T-cell (primary cell): ENCODE measurements at regions not wholly inside any gene's neighbourhood (a gene's known extent, or its start where the extent isn't known, plus 50 kb on each side); places are given as distances from the start of the nearest gene placed in this dataset.

ENCODE experiments used
- ATAC-seq, 4 experiments: fragments of 200-7000 bp in 3 of 4; fragments of 150-1000 bp in 1 of 4; cut with Tn5 transposase; replicated peaks in 1 of 4; 1 replicate in 3 of 4; 2 replicates in 1 of 4; pipeline ENCODE4 v1.10.0; 2021; ENCODE audit warnings: moderate library complexity in 3 of 4, mild to moderate bottlenecking in 2 of 4, moderate number of reproducible peaks in 1 of 4
- CTCF ChIA-PET, 2 donors: fragments of 300-600 bp; sonication (Branson Sonifier 250); formaldehyde crosslinking; loops; one replicate each; lab custom pipeline; 2022; ENCODE audit warnings: antibody characterized with exemption in 2 of 2; lab: Charles Lee
- POLR2A ChIA-PET, 2 donors: fragments of 300-600 bp; sonication (Branson Sonifier 250); formaldehyde crosslinking; loops; one replicate each; lab custom pipeline; 2022; ENCODE audit warnings: antibody characterized with exemption in 2 of 2; lab: Charles Lee
- DNase-seq, 35 experiments: peaks; one replicate each; pipeline versions ENCODE4 v3.0.0 to v3.0.0-alpha.2; 2013 to 2023
- H3K27ac ChIP-seq: one replicate; pipeline ENCODE4 v1.5.1; 2013; ENCODE audit warnings: low read length
- H3K27me3 ChIP-seq, 2 experiments: replicated peaks in 1 of 2; 1 replicate in 1 of 2; 2 replicates in 1 of 2; pipeline versions ENCODE4 v1.6.1 to v1.7.0; 2013; ENCODE audit warnings: low read length in 1 of 2, mixed read lengths in 1 of 2; ENCODE audit not compliant: control insufficient read depth in 2 of 2, insufficient read depth in 2 of 2; ENCODE audit errors: extremely low read depth in 1 of 2
- H3K36me3 ChIP-seq, 2 donors: 1 replicate in 1 of 2; 2 replicates in 1 of 2; pipeline versions ENCODE4 v1.6.1 to v1.7.0; 2013; ENCODE audit warnings: low read length in 1 of 2; ENCODE audit not compliant: control insufficient read depth in 2 of 2, insufficient read depth in 1 of 2; ENCODE audit errors: extremely low read depth in 1 of 2
- H3K4me1 ChIP-seq, 2 experiments: 1 replicate in 1 of 2; 2 replicates in 1 of 2; pipeline versions ENCODE4 v1.6.1 to v1.7.0; 2013; ENCODE audit warnings: low read length in 2 of 2, mixed read lengths in 1 of 2; ENCODE audit not compliant: insufficient read depth in 2 of 2, control insufficient read depth in 1 of 2; ENCODE audit errors: extremely low read depth in 1 of 2
- H3K4me3 ChIP-seq, 2 donors: 1 replicate in 1 of 2; 2 replicates in 1 of 2; pipeline versions ENCODE4 v1.5.1 to v1.7.0; 2013; ENCODE audit warnings: mild to moderate bottlenecking in 2 of 2, low read length in 1 of 2, moderate library complexity in 1 of 2; ENCODE audit not compliant: control insufficient read depth in 1 of 2; ENCODE audit errors: extremely low read depth in 1 of 2
- H3K9me3 ChIP-seq: 2 replicates; pipeline ENCODE4 v1.7.0; 2013
- H3K27ac Mint-ChIP-seq, 2 donors: one replicate each; pipeline ENCODE4 v1.8.0; 2020 to 2021; ENCODE audit warnings: mild to moderate bottlenecking in 2 of 2, mixed read lengths in 2 of 2
- H3K27me3 Mint-ChIP-seq, 2 donors: one replicate each; pipeline ENCODE4 v1.8.0; 2021 to 2022; ENCODE audit warnings: mixed read lengths in 2 of 2
- H3K36me3 Mint-ChIP-seq: one replicate; pipeline ENCODE4 v1.8.0; 2021; ENCODE audit warnings: mixed read lengths
- H3K4me1 Mint-ChIP-seq, 3 donors: one replicate each; pipeline ENCODE4 v1.8.0; 2020 to 2022; ENCODE audit warnings: mixed read lengths in 3 of 3, mild to moderate bottlenecking in 1 of 3
- H3K4me3 Mint-ChIP-seq, 3 donors: one replicate each; pipeline ENCODE4 v1.8.0; 2020 to 2022; ENCODE audit warnings: mild to moderate bottlenecking in 3 of 3, mixed read lengths in 3 of 3, moderate library complexity in 3 of 3
- H3K9me3 Mint-ChIP-seq, 3 donors: one replicate each; pipeline ENCODE4 v1.8.0; 2020 to 2022; ENCODE audit warnings: mixed read lengths in 3 of 3
- WGBS: methylation state at CpG from one replicate; pipeline ENCODE4 v1.1.5; 2013; ENCODE audit warnings: missing lambda C conversion rate; ENCODE audit not compliant: insufficient coverage; 5-methylcytosine and 5-hydroxymethylcytosine counted together

DNA sequence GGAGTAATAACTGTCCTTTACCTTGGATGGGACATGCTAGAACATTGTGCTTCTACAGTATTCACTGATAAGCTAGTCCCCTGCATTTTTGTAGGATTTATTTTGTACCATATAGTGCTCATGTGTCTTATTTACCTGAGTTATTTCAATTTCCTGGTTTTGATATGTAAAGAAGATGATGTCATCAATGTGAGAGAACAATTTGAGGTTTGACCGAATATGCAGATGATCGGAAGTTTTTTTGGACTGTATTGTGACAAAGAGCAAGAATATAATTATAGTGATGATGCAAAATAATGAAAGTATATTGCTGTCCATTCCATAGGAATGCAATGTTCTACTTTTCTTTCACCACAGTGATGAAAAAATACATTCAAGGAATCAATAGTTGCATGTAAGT is 114.8 kb downstream of the RERGL start:
- H3K4me3 Mint-ChIP-seq: no peak overlapping the region
- Histone ChIP-seq H3K9me3 (no peaks in the 10 kb centered on the region), H3K4me3 (no peak overlapping the region), H3K27me3 (no peaks in the 10 kb centered on the region), H3K27ac (no peak overlapping the region), H3K36me3 (no peaks in the 10 kb centered on the region), H3K4me1 (no peaks in the 10 kb centered on the region)
- CTCF ChIA-PET: no interaction called here
- WGBS: 80% methylated on average over 1 of the region's 2 CpGs
- peaks cover 13 to 17% (median 14%) of the 10 kb centered on the region in 3 donors for H3K9me3 Mint-ChIP-seq
- POLR2A ChIA-PET: no interaction called here
- no peaks in the 10 kb centered on the region for H3K4me1 Mint-ChIP-seq
- ATAC-seq (no peak), DNase-seq (no peak)
- no peaks in the 10 kb centered on the region for H3K36me3 Mint-ChIP-seq
- H3K27me3 Mint-ChIP-seq: no peaks in the 10 kb centered on the region
- H3K27ac Mint-ChIP-seq: no peak overlapping the region

DNA sequence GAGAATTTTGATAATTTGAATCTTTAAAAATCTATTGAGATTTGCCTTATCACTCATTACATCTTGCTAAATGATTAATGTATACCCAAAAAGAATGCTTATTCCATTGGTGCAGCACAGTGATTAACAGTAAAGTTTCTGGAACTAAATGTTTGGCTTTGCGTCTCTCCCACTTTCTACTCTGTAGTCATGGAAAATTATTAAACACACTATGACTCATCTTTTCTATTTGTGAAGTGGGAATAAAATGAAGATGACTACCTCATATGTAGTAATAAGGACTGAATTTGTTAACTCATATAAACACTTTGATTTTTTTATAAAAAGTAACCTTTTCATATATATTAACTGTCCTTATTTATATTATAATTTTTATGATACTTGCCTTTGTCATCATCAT is 118.1 kb downstream of the RERGL start:
- no peaks in the 10 kb centered on the region for H3K9me3 ChIP-seq
- no CpG with 5 or more reads among the region's 1 CpG for WGBS
- ChIA-PET POLR2A (interaction anchor here in 1 of 2 donors (0.7 kb wide), 1 partner anchor 21 kb away, joined by 3 read pairs; no protein-coding TSS in a partner anchor), CTCF (no interaction called here)
- H3K27ac ChIP-seq: no peak overlapping the region
- H3K4me3 Mint-ChIP-seq: no peak overlapping the region
- no peaks in the 10 kb centered on the region for H3K4me1 ChIP-seq
- H3K27ac Mint-ChIP-seq: no peak overlapping the region
- H3K9me3 Mint-ChIP-seq: peaks cover 12 to 21% (median 15%) of the 10 kb centered on the region in 3 donors
- no peaks in the 10 kb centered on the region for H3K27me3 ChIP-seq
- no peaks in the 10 kb centered on the region for H3K36me3 ChIP-seq
- no peaks in the 10 kb centered on the region for H3K4me1 Mint-ChIP-seq
- H3K27me3 Mint-ChIP-seq: no peaks in the 10 kb centered on the region
- no peak overlapping the region for H3K4me3 ChIP-seq
- no peak for ATAC-seq
- DNase-seq: no peak
- H3K36me3 Mint-ChIP-seq: no peaks in the 10 kb centered on the region

DNA sequence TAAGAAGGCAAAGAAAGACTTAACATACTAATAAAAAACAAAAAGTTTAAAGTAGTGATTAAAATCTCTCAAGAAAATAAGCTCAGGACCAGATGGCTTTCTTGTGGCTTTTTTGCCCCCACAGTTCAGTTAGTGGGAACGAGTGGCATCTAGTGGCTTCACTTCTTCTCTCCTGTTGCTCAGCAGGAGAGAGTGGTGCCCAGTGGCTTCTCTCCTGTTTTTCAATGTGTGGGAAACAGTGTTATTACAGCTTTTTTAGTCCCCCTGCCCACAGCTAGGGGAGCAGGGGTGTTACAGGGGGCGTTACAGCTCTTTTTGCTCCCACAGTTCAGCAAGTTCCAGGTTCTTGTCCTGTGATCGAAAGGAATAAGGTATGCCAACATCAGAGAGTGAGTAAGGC is 135.2 kb downstream of the RERGL start:
- Mint-ChIP-seq H3K27ac (no peak overlapping the region), H3K4me1 (no peaks in the 10 kb centered on the region), H3K4me3 (no peak overlapping the region), H3K36me3 (no peaks in the 10 kb centered on the region), H3K27me3 (no peaks in the 10 kb centered on the region), H3K9me3 (peaks cover 2 to 14% (median 11%) of the 10 kb centered on the region in 3 donors)
- no peaks in the 10 kb centered on the region for H3K36me3 ChIP-seq
- no peaks in the 10 kb centered on the region for H3K27me3 ChIP-seq
- ChIA-PET POLR2A (no interaction called here), CTCF (no interaction called here)
- H3K4me1 ChIP-seq: no peaks in the 10 kb centered on the region
- ATAC-seq (no peak), DNase-seq (no peak)
- no CpG with 5 or more reads among the region's 3 CpGs for WGBS
- H3K4me3 ChIP-seq: no peak overlapping the region
- H3K9me3 ChIP-seq: no peaks in the 10 kb centered on the region
- no peak overlapping the region for H3K27ac ChIP-seq

DNA sequence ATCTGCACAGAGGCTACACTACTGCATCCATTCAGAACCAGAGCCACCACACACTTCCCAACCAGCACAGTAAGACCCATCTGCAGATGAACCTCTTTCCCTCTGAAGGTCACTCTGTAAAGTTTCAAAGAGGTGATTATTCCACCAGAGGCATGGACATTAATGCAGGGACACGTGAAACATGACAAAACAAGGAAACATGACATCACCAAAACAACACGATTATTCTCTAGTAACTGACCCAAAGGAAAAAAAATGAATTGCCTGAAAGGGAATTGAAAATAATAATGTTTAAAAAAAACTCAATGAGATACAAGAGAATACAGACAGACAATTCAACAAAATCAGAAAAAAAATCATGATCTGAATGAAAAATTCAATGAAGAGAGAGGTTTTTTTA is 139.1 kb downstream of the RERGL start:
- ChIA-PET POLR2A (no interaction called here), CTCF (no interaction called here)
- Mint-ChIP-seq H3K36me3 (no peaks in the 10 kb centered on the region), H3K27ac (no peak overlapping the region), H3K27me3 (no peaks in the 10 kb centered on the region), H3K4me3 (no peak overlapping the region), H3K9me3 (peaks cover 3 to 18% (median 11%) of the 10 kb centered on the region in 3 donors), H3K4me1 (no peaks in the 10 kb centered on the region)
- no CpG with 5 or more reads among the region's 2 CpGs for WGBS
- ATAC-seq (no peak), DNase-seq (no peak)
- Histone ChIP-seq H3K27me3 (no peaks in the 10 kb centered on the region), H3K4me1 (no peaks in the 10 kb centered on the region), H3K4me3 (no peak overlapping the region), H3K27ac (no peak overlapping the region), H3K36me3 (no peaks in the 10 kb centered on the region), H3K9me3 (no peaks in the 10 kb centered on the region)

DNA sequence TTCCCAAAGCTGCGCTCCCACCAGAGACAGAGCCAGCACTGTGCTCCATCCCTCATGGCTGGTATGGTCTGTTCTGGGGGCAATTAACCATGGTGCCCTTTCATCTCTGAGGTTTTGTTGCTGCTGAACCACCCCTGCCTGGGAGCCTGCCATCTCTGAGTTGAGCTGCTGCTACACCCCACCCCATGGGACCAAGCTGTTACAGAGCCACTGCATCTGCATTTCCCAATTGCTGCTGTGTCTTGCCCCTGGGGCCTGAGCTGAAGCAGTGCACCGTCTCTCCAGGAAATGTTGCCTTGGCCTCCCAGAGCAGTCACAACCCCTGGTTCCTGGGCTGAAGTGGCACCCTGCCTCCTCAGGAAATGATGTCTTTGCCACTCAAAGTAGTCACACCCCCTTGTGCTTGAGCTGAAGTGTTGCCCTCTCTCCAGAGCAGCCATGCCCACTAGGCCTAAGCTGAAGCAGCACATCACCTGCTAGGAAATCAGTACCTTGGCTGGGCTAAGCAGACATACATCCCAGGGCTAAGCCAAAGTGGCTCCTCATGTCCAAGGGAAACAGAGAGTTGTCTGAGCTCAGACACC is 140.3 kb downstream of the RERGL start:
- Mint-ChIP-seq H3K27me3 (no peaks in the 10 kb centered on the region), H3K27ac (no peak overlapping the region), H3K9me3 (peaks cover 2 to 18% (median 11%) of the 10 kb centered on the region in 3 donors), H3K36me3 (no peaks in the 10 kb centered on the region), H3K4me3 (no peak overlapping the region), H3K4me1 (no peaks in the 10 kb centered on the region)
- no peak overlapping the region for H3K4me3 ChIP-seq
- no peak for DNase-seq
- POLR2A ChIA-PET: no interaction called here
- H3K27me3 ChIP-seq: no peaks in the 10 kb centered on the region
- ATAC-seq: no peak
- no peaks in the 10 kb centered on the region for H3K36me3 ChIP-seq
- H3K27ac ChIP-seq: no peak overlapping the region
- H3K4me1 ChIP-seq: no peaks in the 10 kb centered on the region
- CTCF ChIA-PET: no interaction called here
- 95% methylated on average over 2 of the region's 2 CpGs for WGBS
- no peaks in the 10 kb centered on the region for H3K9me3 ChIP-seq

DNA sequence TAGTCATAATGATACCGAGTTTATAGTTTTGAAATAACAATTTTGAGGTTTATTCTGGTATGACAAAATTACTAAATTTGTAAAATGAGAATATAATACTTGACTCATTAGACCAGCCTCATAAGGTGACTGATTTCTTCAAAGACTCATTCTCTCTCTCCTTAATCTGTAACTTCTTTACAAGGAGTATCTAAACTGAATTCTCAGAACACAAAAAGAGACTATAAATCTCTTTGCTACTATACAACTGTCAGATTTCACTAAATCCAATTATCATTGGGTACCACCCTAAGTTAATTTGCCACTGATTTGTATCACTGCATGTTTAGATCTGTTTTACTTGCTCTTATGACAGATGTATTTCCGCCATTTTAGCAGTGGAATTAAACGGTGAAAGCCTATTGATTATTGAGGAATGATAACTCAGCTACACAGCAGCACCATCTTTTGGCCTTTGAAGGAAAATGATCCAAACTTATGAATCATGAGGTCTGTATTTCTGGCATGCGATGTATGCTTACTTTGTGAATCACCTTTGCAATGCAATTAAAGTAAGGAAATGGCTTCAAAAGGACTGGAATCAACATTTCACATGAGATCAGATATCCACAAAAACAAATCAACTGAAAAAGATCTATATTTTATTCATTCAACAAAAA is 161.2 kb downstream of the RERGL start:
- Histone ChIP-seq H3K4me3 (no peak overlapping the region), H3K27me3 (no peaks in the 10 kb centered on the region), H3K27ac (no peak overlapping the region), H3K36me3 (no peaks in the 10 kb centered on the region), H3K4me1 (no peaks in the 10 kb centered on the region), H3K9me3 (no peaks in the 10 kb centered on the region)
- ChIA-PET POLR2A (no interaction called here), CTCF (no interaction called here)
- H3K4me3 Mint-ChIP-seq: no peak overlapping the region
- DNase-seq (no peak), ATAC-seq (no peak)
- WGBS: no CpG with 5 or more reads among the region's 4 CpGs
- no peaks in the 10 kb centered on the region for H3K27me3 Mint-ChIP-seq
- H3K9me3 Mint-ChIP-seq: peaks cover 12 to 22% (median 13%) of the 10 kb centered on the region in 3 donors
- no peaks in the 10 kb centered on the region for H3K4me1 Mint-ChIP-seq
- no peaks in the 10 kb centered on the region for H3K36me3 Mint-ChIP-seq
- H3K27ac Mint-ChIP-seq: no peak overlapping the region
